K562 (cell line): ENCODE measurements at regions not wholly inside any gene's neighbourhood (a gene's known extent, or its start where the extent isn't known, plus 50 kb on each side); places are given as distances from the start of the nearest gene placed in this dataset.

ENCODE experiments used
- ATAC-seq: fragments of 200-7000 bp; cut with Tn5 transposase; 3 replicates; pipeline ENCODE4 v1.9.1; 2020; ENCODE audit warnings: moderate library complexity
- BruUV-seq: library from RNA; stranded (reverse); fragments of 400-500 nt; replicated peaks from 2 replicates; lab custom pipeline; 2021; lab: Mats Ljungman, UMichigan
- CTCF ChIA-PET: fragments of 300-600 bp; formaldehyde crosslinking; extraction: SDS; loops from one replicate; lab custom pipeline; 2021; ENCODE audit warnings: low intra/inter-chr PET ratio; lab: Yijun Ruan, JAX
- POLR2A ChIA-PET: fragments of 300-600, 350-650 bp; sonication (Branson Sonifier 250); formaldehyde crosslinking; extraction: SDS; loops from one replicate; lab custom pipeline; 2021; ENCODE audit warnings: antibody characterized with exemption, inconsistent platforms; lab: Yijun Ruan, JAX
- DNase-seq, 4 experiments: peaks; one replicate each; pipeline versions ENCODE4 v3.0.0 to v3.0.0-alpha.2; 2011 to 2018; ENCODE audit warnings: low spot score in 3 of 4, mixed read lengths in 3 of 4; ENCODE audit errors: extremely low read depth in 1 of 4
- FAIRE-seq: peaks from 2 replicates; lab custom pipeline; 2011; peaks lifted over from hg19 to GRCh38; lab: Jason Lieb, UNC
- H2AFZ ChIP-seq: 2 replicates; pipeline ENCODE4 v1.6.0; 2011; ENCODE audit warnings: low read depth, low read length, control low read depth, inconsistent platforms
- H3K27ac ChIP-seq: fragments of 200-600 bp; 3 replicates; pipeline ENCODE4 v1.8.0; 2011; ENCODE audit warnings: low read depth, mild to moderate bottlenecking, control low read depth, inconsistent platforms, low read length, moderate library complexity, mixed read lengths; ENCODE audit errors: extremely low read depth
- H3K27me3 ChIP-seq, 2 experiments: fragments of 300-600 bp in 1 of 2; 2 replicates in 1 of 2; 3 replicates in 1 of 2; pipeline versions ENCODE4 v1.6.0 to v1.8.0; 2011; ENCODE audit warnings: inconsistent platforms in 2 of 2, low read length in 2 of 2, mild to moderate bottlenecking in 1 of 2, mixed read lengths in 1 of 2, moderate library complexity in 1 of 2; ENCODE audit not compliant: control insufficient read depth in 2 of 2, insufficient read depth in 2 of 2
- H3K36me3 ChIP-seq: fragments of 300-600 bp; 3 replicates; pipeline ENCODE4 v1.8.0; 2011; ENCODE audit warnings: mild to moderate bottlenecking, low read length, inconsistent platforms; ENCODE audit not compliant: control insufficient read depth, insufficient read depth
- H3K4me1 ChIP-seq, 2 experiments: fragments of 200-600 bp in 1 of 2; replicated peaks in 1 of 2; 2 replicates in 1 of 2; 3 replicates in 1 of 2; pipeline versions ENCODE4 v1.5.1 to v1.8.0; 2011; ENCODE audit warnings: inconsistent platforms in 2 of 2, low read length in 2 of 2, mild to moderate bottlenecking in 1 of 2, mixed read lengths in 1 of 2, moderate library complexity in 1 of 2; ENCODE audit not compliant: control insufficient read depth in 2 of 2, insufficient read depth in 2 of 2
- H3K4me2 ChIP-seq: 2 replicates; pipeline ENCODE4 v1.6.1; 2011; ENCODE audit warnings: low read length, control low read depth, inconsistent platforms, mixed read lengths; ENCODE audit not compliant: insufficient read depth
- H3K4me3 ChIP-seq: fragments of 200-600 bp; sonication (generic), shearing (Covaris generic); 2 replicates; pipeline ENCODE4 v1.5.1; 2016; ENCODE audit warnings: control low read depth, inconsistent platforms
- H3K79me2 ChIP-seq: fragments of 200-600 bp; 3 replicates; pipeline ENCODE4 v1.8.0; 2011; ENCODE audit warnings: low read length, inconsistent platforms; ENCODE audit not compliant: control insufficient read depth, insufficient read depth
- H3K9ac ChIP-seq, 2 experiments: 2 replicates each; pipeline versions ENCODE4 v1.6.0 to v1.6.1; 2011; ENCODE audit warnings: low read depth in 2 of 2, low read length in 2 of 2, control low read depth in 1 of 2, inconsistent platforms in 1 of 2, mild to moderate bottlenecking in 1 of 2, mixed read lengths in 1 of 2; ENCODE audit not compliant: insufficient read depth in 1 of 2
- H3K9me1 ChIP-seq: one replicate; pipeline ENCODE4 v1.6.0; 2011; ENCODE audit warnings: inconsistent platforms, mild to moderate bottlenecking, low read length, moderate library complexity; ENCODE audit not compliant: control insufficient read depth, insufficient read depth
- H3K9me3 ChIP-seq: replicated peaks from 2 replicates; pipeline ENCODE4 v1.5.1; 2011; ENCODE audit warnings: low read depth, low read length, inconsistent platforms; ENCODE audit not compliant: control insufficient read depth, insufficient read depth
- H4K20me1 ChIP-seq: replicated peaks from 2 replicates; pipeline ENCODE4 v1.6.1; 2011; ENCODE audit warnings: low read length, inconsistent platforms, mixed read lengths; ENCODE audit not compliant: control insufficient read depth, insufficient read depth
- DIDO1 ChIP-seq: fragments of 450-650 bp; IDR thresholded peaks from 2 replicates; pipeline ENCODE4 v1.6.1; 2016; ENCODE audit warnings: low read depth, missing biosample characterization, missing genetic modification characterization
- EGR1 ChIP-seq: fragments of 450-650 bp; conservative IDR thresholded peaks from 2 replicates; pipeline ENCODE4 v1.6.1; 2017; ENCODE audit warnings: mild to moderate bottlenecking
- ELF1 ChIP-seq: fragments of 200-800 bp; sonication (Bioruptor generic); IDR thresholded peaks from 2 replicates; pipeline ENCODE4 v1.6.1; 2016; ENCODE audit warnings: missing genetic modification characterization, missing compliant biosample characterization
- HMG20A ChIP-seq: fragments of 450-650 bp; formaldehyde crosslinking; conservative IDR thresholded peaks from 2 replicates; pipeline ENCODE4 v1.4.0; 2020; ENCODE audit warnings: mild to moderate bottlenecking, mixed read lengths
- PML ChIP-seq: IDR thresholded peaks from 2 replicates; pipeline ENCODE4 v1.6.1; 2012; ENCODE audit warnings: low read length, inconsistent platforms
- SPI1 ChIP-seq: IDR thresholded peaks from 2 replicates; pipeline ENCODE4 v1.6.1; 2011; ENCODE audit warnings: low read depth, low read length, control low read depth, borderline replicate concordance
- TCF7 ChIP-seq: sonication (generic); IDR thresholded peaks from 2 replicates; pipeline ENCODE4 v1.6.1; 2016; ENCODE audit warnings: antibody characterized with exemption, borderline replicate concordance
- ZBTB8A ChIP-seq: fragments of 450-650 bp; IDR thresholded peaks from 2 replicates; pipeline ENCODE4 v1.6.1; 2018; ENCODE audit warnings: mild to moderate bottlenecking, moderate library complexity; ENCODE audit not compliant: partially characterized antibody
- ZNF57 ChIP-seq: fragments of 450-650 bp; formaldehyde crosslinking; IDR thresholded peaks from 2 replicates; pipeline ENCODE4 v1.4.0; 2020; ENCODE audit warnings: mild to moderate bottlenecking, moderate library complexity
- ZNF668 ChIP-seq: fragments of 250-450 bp; sonication (Bioruptor Pico); IDR thresholded peaks from 2 replicates; pipeline ENCODE4 v1.8.0; 2022; ENCODE audit warnings: mild to moderate bottlenecking, inconsistent platforms
- WGBS: fragments of 100-300 bp; shearing (Covaris generic); methylation state at CpG from one replicate; pipeline ENCODE4 v1.1.6; 2016; ENCODE audit warnings: low coverage, mixed read lengths; ENCODE audit not compliant: insufficient coverage; ENCODE audit errors: missing lambda C conversion rate; 5-methylcytosine and 5-hydroxymethylcytosine counted together
- in situ Hi-C: fragments of 300-500 bp; cut with MboI; formaldehyde crosslinking; loops from 4 replicates; pipeline ENCODE4 v1.15.0; 2018; ENCODE audit warnings: inconsistent platforms, mixed read lengths
- intact Hi-C: fragments of 100-400 bp; cut with micrococcal nuclease; formaldehyde crosslinking; loops from 2 replicates; pipeline ENCODE4 v1.14.2; 2022
- TF ChIP-seq, protein P1 (sequence below): fragments of 250-450 bp; sonication (Bioruptor Pico); IDR thresholded peaks from 2 replicates; pipeline ENCODE4 v1.8.0; 2022; ENCODE audit warnings: inconsistent platforms
- TF ChIP-seq, protein P2 (sequence below): fragments of 450-650 bp; IDR thresholded peaks from 2 replicates; pipeline ENCODE4 v1.6.1; 2016; ENCODE audit warnings: antibody characterized with exemption
- TF ChIP-seq, protein P3 (sequence below): IDR thresholded peaks from 2 replicates; pipeline ENCODE4 v1.6.1; 2011; ENCODE audit not compliant: insufficient read length; ENCODE audit errors: extremely low read depth

DNA sequence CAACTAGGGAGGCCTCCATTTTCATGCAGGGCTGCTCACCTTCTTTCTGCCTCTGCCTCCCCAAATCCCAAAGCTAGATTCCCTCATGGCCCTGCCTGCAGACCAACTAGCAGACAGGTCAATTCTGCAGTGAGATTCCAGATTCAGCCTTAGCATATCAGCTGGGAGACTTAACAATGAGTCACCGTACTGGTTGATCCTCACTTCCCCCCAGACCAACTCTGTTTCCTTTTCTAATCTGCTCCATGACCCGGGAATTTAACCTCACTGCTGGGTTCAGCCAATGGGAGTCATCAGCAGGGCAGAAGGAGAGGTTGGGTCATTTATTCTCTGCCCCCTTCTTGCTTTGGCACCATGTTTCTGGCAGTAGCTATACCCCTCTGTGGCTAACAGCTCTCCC is 140.6 kb upstream of the GRIK3 start:
- no TSS peak for BruUV-seq
- Histone ChIP-seq H3K4me1 (peaks cover 0 to 3% of the 10 kb centered on the region in 2 experiments; a peak in 2 of 5 replicates), H3K9ac (no peak overlapping the region), H3K4me2 (no peak overlapping the region), H3K27ac (no peak overlapping the region), H3K27me3 (0 out of 5 replicates have a peak, but pooled peaks cover 0 to 8% of the 10 kb centered on the region in 2 experiments), H3K9me1 (no peaks in the 10 kb centered on the region), H3K79me2 (no peaks in the 10 kb centered on the region), H3K9me3 (no peaks in the 10 kb centered on the region), H2AFZ (no peak overlapping the region), H3K4me3 (no peak overlapping the region), H3K36me3 (no peaks in the 10 kb centered on the region), H4K20me1 (peaks cover 9% of the 10 kb centered on the region)
- WGBS, result 0% methylated on average over 2 of the region's 2 CpGs
- in situ Hi-C loops (no loop called here), intact Hi-C loops (no loop called here)
- ATAC-seq (no peak), DNase-seq (no peak), FAIRE-seq (no peak)
- POLR2A ChIA-PET, result no interaction called here
- TF ChIP-seq SPI1 (0 out of 2 replicates have a peak, but pooled peaks have one; percentile 16), DIDO1 (tag) (no peak)
- CTCF ChIA-PET, result no interaction called here

DNA sequence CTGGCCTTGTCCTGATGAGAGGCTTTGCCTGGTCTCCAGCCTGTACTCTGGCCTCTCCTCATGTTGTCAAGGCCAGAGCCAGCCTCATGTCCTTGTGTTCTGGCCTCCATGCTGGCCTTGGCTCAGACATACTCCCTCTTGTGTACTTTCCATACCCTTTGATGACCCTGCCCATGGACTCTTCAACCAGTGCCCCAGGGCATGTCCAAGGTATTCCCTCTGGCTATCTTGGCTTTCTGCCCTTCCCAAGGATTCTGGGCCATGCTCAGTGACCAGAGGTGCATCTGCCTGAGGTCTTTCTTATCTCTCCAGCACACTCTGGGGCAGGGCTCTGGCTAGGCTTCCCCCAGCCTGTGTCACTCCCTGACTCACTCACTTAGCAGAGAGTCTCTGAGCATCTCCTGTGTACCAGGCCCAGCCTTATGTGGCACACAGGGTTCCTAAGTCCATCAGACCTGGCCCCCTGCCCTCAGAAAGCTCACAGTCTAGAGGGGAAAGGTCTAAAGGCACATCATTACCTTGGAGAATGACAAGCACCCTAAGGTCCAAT is 141.4 kb upstream of the GRIK3 start:
- no TSS peak for BruUV-seq
- Histone ChIP-seq H3K4me1 (peaks cover 0 to 3% of the 10 kb centered on the region in 2 experiments; a peak in 2 of 5 replicates), H3K9ac (no peak overlapping the region), H3K4me2 (peak overlapping the region; percentile 4; the same call in 1 of the 2 replicates), H3K4me3 (no peak overlapping the region), H3K9me1 (no peaks in the 10 kb centered on the region), H3K36me3 (no peaks in the 10 kb centered on the region), H3K27me3 (0 out of 5 replicates have a peak, but pooled peaks cover 0 to 4% of the 10 kb centered on the region in 2 experiments), H4K20me1 (peaks cover 9% of the 10 kb centered on the region), H3K27ac (no peak overlapping the region), H3K9me3 (no peaks in the 10 kb centered on the region), H2AFZ (no peak overlapping the region), H3K79me2 (no peaks in the 10 kb centered on the region)
- peak in 3 of 4 experiments; percentile 20 to 32 (median 24) for DNase-seq
- FAIRE-seq, result no peak
- in situ Hi-C loops, result no loop called here
- ChIA-PET POLR2A (no interaction called here), CTCF (no interaction called here)
- peak; percentile 73 for ATAC-seq
- intact Hi-C loops, result no loop called here
- no peak for TF ChIP-seq ZNF668 (CRISPR knock-in tag)
- TF ChIP-seq ZBTB8A, result no peak
- no peak for TF ChIP-seq PML
- TF ChIP-seq, protein P1, sequence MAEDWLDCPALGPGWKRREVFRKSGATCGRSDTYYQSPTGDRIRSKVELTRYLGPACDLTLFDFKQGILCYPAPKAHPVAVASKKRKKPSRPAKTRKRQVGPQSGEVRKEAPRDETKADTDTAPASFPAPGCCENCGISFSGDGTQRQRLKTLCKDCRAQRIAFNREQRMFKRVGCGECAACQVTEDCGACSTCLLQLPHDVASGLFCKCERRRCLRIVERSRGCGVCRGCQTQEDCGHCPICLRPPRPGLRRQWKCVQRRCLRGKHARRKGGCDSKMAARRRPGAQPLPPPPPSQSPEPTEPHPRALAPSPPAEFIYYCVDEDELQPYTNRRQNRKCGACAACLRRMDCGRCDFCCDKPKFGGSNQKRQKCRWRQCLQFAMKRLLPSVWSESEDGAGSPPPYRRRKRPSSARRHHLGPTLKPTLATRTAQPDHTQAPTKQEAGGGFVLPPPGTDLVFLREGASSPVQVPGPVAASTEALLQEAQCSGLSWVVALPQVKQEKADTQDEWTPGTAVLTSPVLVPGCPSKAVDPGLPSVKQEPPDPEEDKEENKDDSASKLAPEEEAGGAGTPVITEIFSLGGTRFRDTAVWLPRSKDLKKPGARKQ (CRISPR knock-in tag), result no peak
- TF ChIP-seq, protein P2, sequence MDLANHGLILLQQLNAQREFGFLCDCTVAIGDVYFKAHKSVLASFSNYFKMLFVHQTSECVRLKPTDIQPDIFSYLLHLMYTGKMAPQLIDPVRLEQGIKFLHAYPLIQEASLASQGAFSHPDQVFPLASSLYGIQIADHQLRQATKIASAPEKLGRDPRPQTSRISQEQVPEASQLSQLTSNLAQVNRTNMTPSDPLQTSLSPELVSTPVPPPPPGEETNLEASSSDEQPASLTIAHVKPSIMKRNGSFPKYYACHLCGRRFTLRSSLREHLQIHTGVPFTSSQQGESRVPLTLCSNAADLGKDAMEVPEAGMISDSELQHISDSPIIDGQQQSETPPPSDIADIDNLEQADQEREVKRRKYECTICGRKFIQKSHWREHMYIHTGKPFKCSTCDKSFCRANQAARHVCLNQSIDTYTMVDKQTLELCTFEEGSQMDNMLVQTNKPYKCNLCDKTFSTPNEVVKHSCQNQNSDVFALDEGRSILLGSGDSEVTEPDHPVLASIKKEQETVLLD, result no peak
- TF ChIP-seq ELF1 (tag), result no peak
- TF ChIP-seq, protein P3, sequence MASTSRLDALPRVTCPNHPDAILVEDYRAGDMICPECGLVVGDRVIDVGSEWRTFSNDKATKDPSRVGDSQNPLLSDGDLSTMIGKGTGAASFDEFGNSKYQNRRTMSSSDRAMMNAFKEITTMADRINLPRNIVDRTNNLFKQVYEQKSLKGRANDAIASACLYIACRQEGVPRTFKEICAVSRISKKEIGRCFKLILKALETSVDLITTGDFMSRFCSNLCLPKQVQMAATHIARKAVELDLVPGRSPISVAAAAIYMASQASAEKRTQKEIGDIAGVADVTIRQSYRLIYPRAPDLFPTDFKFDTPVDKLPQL, result no peak
- no peak for TF ChIP-seq ZNF57 (CRISPR knock-in tag)
- no peak for TF ChIP-seq HMG20A (CRISPR knock-in tag)
- TF ChIP-seq EGR1, result no peak
- TF ChIP-seq TCF7, result no peak
